ENCODE measurements at regions not wholly inside any gene's neighbourhood (a gene's known extent, or its start where the extent isn't known, plus 50 kb on each side); places are given as distances from the start of the nearest gene placed in this dataset.
"Not testable (repeated sequence)": the region's sequence is repeated elsewhere in the genome, so short reads cannot be mapped to it uniquely, and the experiment has no call there.

GRCh38 chr18:5710235-5710634, 166.4 kb upstream of the EPB41L3 start:
- no peaks in the 10 kb centered on the region for H3K27me3 ChIP-seq (ENCODE audit: control insufficient read depth, insufficient read depth, low read length)
- no peaks in the 10 kb centered on the region for H3K36me3 ChIP-seq (ENCODE audit: control insufficient read depth, insufficient read depth, low read length)
- no peak overlapping the region for H3K9ac ChIP-seq (ENCODE audit: low read length)
- no peak overlapping the region for H3K27ac ChIP-seq (ENCODE audit: low read depth, low read length)
- no peaks in the 10 kb centered on the region for H3K4me1 ChIP-seq (ENCODE audit: control insufficient read depth, insufficient read depth, low read length)
- H3K4me3 ChIP-seq (ENCODE audit: low read length) = no peak overlapping the region

- H3K27ac ChIP-seq (ENCODE audit: low read depth, low read length) = no peak overlapping the region
- no peaks in the 10 kb centered on the region for H3K27me3 ChIP-seq (ENCODE audit: control insufficient read depth, insufficient read depth, low read length)
- H3K4me3 ChIP-seq (ENCODE audit: low read length) = no peak overlapping the region
- no peaks in the 10 kb centered on the region for H3K4me1 ChIP-seq (ENCODE audit: control insufficient read depth, insufficient read depth, low read length)
- H3K9ac ChIP-seq (ENCODE audit: low read length) = no peak overlapping the region
- no peaks in the 10 kb centered on the region for H3K36me3 ChIP-seq (ENCODE audit: control insufficient read depth, insufficient read depth, low read length)
Measured at GRCh38 chr18:5709476-5710095, 165.8 kb upstream of the EPB41L3 start.

GRCh38 chr18:5707586-5707985, 163.8 kb upstream of the EPB41L3 start:
- Histone ChIP-seq H3K9ac (ENCODE audit: low read length) (no peak overlapping the region), H3K27ac (ENCODE audit: low read depth, low read length) (no peak overlapping the region), H3K36me3 (ENCODE audit: control insufficient read depth, insufficient read depth, low read length) (no peaks in the 10 kb centered on the region), H3K4me1 (ENCODE audit: control insufficient read depth, insufficient read depth, low read length) (no peaks in the 10 kb centered on the region), H3K27me3 (ENCODE audit: control insufficient read depth, insufficient read depth, low read length) (no peaks in the 10 kb centered on the region), H3K4me3 (ENCODE audit: low read length) (no peak overlapping the region)

- Histone ChIP-seq H3K27ac (ENCODE audit: low read depth, low read length) (no peak overlapping the region), H3K36me3 (ENCODE audit: control insufficient read depth, insufficient read depth, low read length) (no peaks in the 10 kb centered on the region), H3K27me3 (ENCODE audit: control insufficient read depth, insufficient read depth, low read length) (no peaks in the 10 kb centered on the region), H3K4me3 (ENCODE audit: low read length) (no peak overlapping the region), H3K4me1 (ENCODE audit: control insufficient read depth, insufficient read depth, low read length) (no peaks in the 10 kb centered on the region), H3K9ac (ENCODE audit: low read length) (no peak overlapping the region)
Measured at GRCh38 chr18:5705393-5705792, 161.6 kb upstream of the EPB41L3 start.

- Histone ChIP-seq H3K36me3 (ENCODE audit: control insufficient read depth, insufficient read depth, low read length) (no peaks in the 10 kb centered on the region), H3K4me1 (ENCODE audit: control insufficient read depth, insufficient read depth, low read length) (no peaks in the 10 kb centered on the region), H3K27me3 (ENCODE audit: control insufficient read depth, insufficient read depth, low read length) (no peaks in the 10 kb centered on the region), H3K4me3 (ENCODE audit: low read length) (no peak overlapping the region), H3K9ac (ENCODE audit: low read length) (no peak overlapping the region), H3K27ac (ENCODE audit: low read depth, low read length) (no peak overlapping the region)
Measured at GRCh38 chr18:5704847-5705246, 161.1 kb upstream of the EPB41L3 start.

- H3K27me3 ChIP-seq (ENCODE audit: control insufficient read depth, insufficient read depth, low read length) = not testable (repeated sequence)
Measured at GRCh38 chr18:5702016-5702415, 158.2 kb upstream of the EPB41L3 start.

GRCh38 chr18:5693699-5694294, 150.0 kb upstream of the EPB41L3 start:
- no peaks in the 10 kb centered on the region for H3K4me1 ChIP-seq (ENCODE audit: control insufficient read depth, insufficient read depth, low read length)
- no peak overlapping the region for H3K9ac ChIP-seq (ENCODE audit: low read length)
- H3K27me3 ChIP-seq (ENCODE audit: control insufficient read depth, insufficient read depth, low read length) = no peaks in the 10 kb centered on the region
- H3K36me3 ChIP-seq (ENCODE audit: control insufficient read depth, insufficient read depth, low read length) = no peaks in the 10 kb centered on the region
- no peak overlapping the region for H3K4me3 ChIP-seq (ENCODE audit: low read length)
- no peak overlapping the region for H3K27ac ChIP-seq (ENCODE audit: low read depth, low read length)

More at GRCh38 chr18:5702016-5702415, 158.2 kb upstream of the EPB41L3 start:
- not testable (repeated sequence) for H3K27ac ChIP-seq (ENCODE audit: low read depth, low read length); H3K36me3 ChIP-seq (ENCODE audit: control insufficient read depth, insufficient read depth, low read length); H3K4me1 ChIP-seq (ENCODE audit: control insufficient read depth, insufficient read depth, low read length); H3K4me3 ChIP-seq (ENCODE audit: low read length); H3K9ac ChIP-seq (ENCODE audit: low read length)

- Histone ChIP-seq H3K27ac (ENCODE audit: low read depth, low read length) (no peak overlapping the region), H3K36me3 (ENCODE audit: control insufficient read depth, insufficient read depth, low read length) (no peaks in the 10 kb centered on the region), H3K27me3 (ENCODE audit: control insufficient read depth, insufficient read depth, low read length) (no peaks in the 10 kb centered on the region), H3K9ac (ENCODE audit: low read length) (no peak overlapping the region), H3K4me3 (ENCODE audit: low read length) (no peak overlapping the region), H3K4me1 (ENCODE audit: control insufficient read depth, insufficient read depth, low read length) (no peaks in the 10 kb centered on the region)
Measured at GRCh38 chr18:5678779-5679406, 135.1 kb upstream of the EPB41L3 start.

- Histone ChIP-seq H3K36me3 (ENCODE audit: control insufficient read depth, insufficient read depth, low read length) (no peaks in the 10 kb centered on the region), H3K27ac (ENCODE audit: low read depth, low read length) (no peak overlapping the region), H3K27me3 (ENCODE audit: control insufficient read depth, insufficient read depth, low read length) (no peaks in the 10 kb centered on the region), H3K4me1 (ENCODE audit: control insufficient read depth, insufficient read depth, low read length) (no peaks in the 10 kb centered on the region), H3K4me3 (ENCODE audit: low read length) (no peak overlapping the region), H3K9ac (ENCODE audit: low read length) (no peak overlapping the region)
Measured at GRCh38 chr18:5678278-5678677, 134.5 kb upstream of the EPB41L3 start.

- Histone ChIP-seq H3K9ac (ENCODE audit: low read length) (no peak overlapping the region), H3K4me1 (ENCODE audit: control insufficient read depth, insufficient read depth, low read length) (no peaks in the 10 kb centered on the region), H3K36me3 (ENCODE audit: control insufficient read depth, insufficient read depth, low read length) (no peaks in the 10 kb centered on the region), H3K4me3 (ENCODE audit: low read length) (no peak overlapping the region), H3K27me3 (ENCODE audit: control insufficient read depth, insufficient read depth, low read length) (no peaks in the 10 kb centered on the region), H3K27ac (ENCODE audit: low read depth, low read length) (no peak overlapping the region)
Measured at GRCh38 chr18:5673616-5674015, 129.8 kb upstream of the EPB41L3 start.

- Histone ChIP-seq H3K9ac (ENCODE audit: low read length) (no peak overlapping the region), H3K4me1 (ENCODE audit: control insufficient read depth, insufficient read depth, low read length) (no peaks in the 10 kb centered on the region), H3K36me3 (ENCODE audit: control insufficient read depth, insufficient read depth, low read length) (no peaks in the 10 kb centered on the region), H3K27ac (ENCODE audit: low read depth, low read length) (no peak overlapping the region), H3K4me3 (ENCODE audit: low read length) (no peak overlapping the region), H3K27me3 (ENCODE audit: control insufficient read depth, insufficient read depth, low read length) (no peaks in the 10 kb centered on the region)
Measured at GRCh38 chr18:5669585-5669984, 125.8 kb upstream of the EPB41L3 start.

- no peak overlapping the region for H3K4me3 ChIP-seq (ENCODE audit: low read length)
- no peak overlapping the region for H3K27ac ChIP-seq (ENCODE audit: low read depth, low read length)
- no peaks in the 10 kb centered on the region for H3K27me3 ChIP-seq (ENCODE audit: control insufficient read depth, insufficient read depth, low read length)
- H3K36me3 ChIP-seq (ENCODE audit: control insufficient read depth, insufficient read depth, low read length) = no peaks in the 10 kb centered on the region
- no peak overlapping the region for H3K9ac ChIP-seq (ENCODE audit: low read length)
- H3K4me1 ChIP-seq (ENCODE audit: control insufficient read depth, insufficient read depth, low read length) = no peaks in the 10 kb centered on the region
Measured at GRCh38 chr18:5668087-5668715, 124.4 kb upstream of the EPB41L3 start.
